IPS DF 6.9 (cell line): ENCODE measurements at regions not wholly inside any gene's neighbourhood (a gene's known extent, or its start where the extent isn't known, plus 50 kb on each side); places are given as distances from the start of the nearest gene placed in this dataset.
"Not testable (repeated sequence)": the region's sequence is repeated elsewhere in the genome, so short reads cannot be mapped to it uniquely, and the experiment has no call there.

Source experiments
- DNase-seq: peaks from one replicate; pipeline ENCODE4 v3.0.0-alpha.2; 2013; ENCODE audit warnings: low read depth, low spot score
- H3K27ac ChIP-seq: one replicate; pipeline ENCODE4 v1.5.1; 2013; ENCODE audit warnings: low read length, control low read depth
- H3K27me3 ChIP-seq: 2 replicates; pipeline ENCODE4 v1.6.1; 2013; ENCODE audit warnings: mild to moderate bottlenecking, low read length; ENCODE audit not compliant: control insufficient read depth, insufficient read depth
- H3K36me3 ChIP-seq: 2 replicates; pipeline ENCODE4 v1.6.1; 2013; ENCODE audit warnings: low read length; ENCODE audit not compliant: control insufficient read depth, insufficient read depth
- H3K4me1 ChIP-seq: 2 replicates; pipeline ENCODE4 v1.6.1; 2013; ENCODE audit warnings: low read length; ENCODE audit not compliant: control insufficient read depth, insufficient read depth
- H3K4me3 ChIP-seq: 2 replicates; pipeline ENCODE4 v1.5.1; 2013; ENCODE audit warnings: mild to moderate bottlenecking, low read length
- H3K9me3 ChIP-seq: 2 replicates; pipeline ENCODE4 v1.6.1; 2013; ENCODE audit warnings: low read length, inconsistent platforms; ENCODE audit not compliant: control insufficient read depth, insufficient read depth
- whole genome bisulfite sequencing: extraction: QIAGEN DNeasy Blood & Tissue Kit; methylation state at CpG from one replicate; pipeline ENCODE4 v1.1.7; 2013; ENCODE audit warnings: mixed read lengths, missing lambda C conversion rate; ENCODE audit not compliant: insufficient read length, insufficient coverage; 5-methylcytosine and 5-hydroxymethylcytosine counted together

DNA sequence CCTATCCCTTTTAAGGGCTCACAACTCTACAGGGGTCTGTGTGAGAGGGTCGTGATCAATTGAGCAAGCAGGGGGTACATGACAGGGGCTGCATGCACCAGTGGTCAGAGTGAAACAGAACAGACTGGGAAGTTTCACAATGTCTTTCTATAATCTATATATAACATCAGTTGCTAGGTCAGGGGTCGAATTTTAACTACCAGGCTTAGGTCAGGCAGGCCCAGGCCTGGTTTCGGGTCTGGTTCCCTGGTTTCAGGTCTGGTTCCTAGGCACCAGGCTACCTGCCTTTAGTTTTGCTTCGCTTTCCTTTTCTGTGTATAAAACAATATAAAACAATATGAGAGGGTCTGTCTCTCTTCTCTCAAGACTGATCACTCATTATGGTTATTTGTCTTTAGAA lies 390.2 kb upstream of the CHORDC1 start:
- H3K4me1 ChIP-seq, H3K27me3 ChIP-seq, H3K9me3 ChIP-seq, H3K27ac ChIP-seq, H3K36me3 ChIP-seq, DNase-seq, H3K4me3 ChIP-seq: not testable (repeated sequence)
- no CpG with 5 or more reads among the region's 4 CpGs for WGBS

- no CpG with 5 or more reads among the region's 1 CpG for WGBS
- no peaks in the 10 kb centered on the region for H3K9me3 ChIP-seq
- no peak overlapping the region for H3K4me3 ChIP-seq
- no peak overlapping the region for H3K27ac ChIP-seq
- no peak for DNase-seq
- no peaks in the 10 kb centered on the region for H3K36me3 ChIP-seq
- no peaks in the 10 kb centered on the region for H3K27me3 ChIP-seq
- H3K4me1 ChIP-seq: no peaks in the 10 kb centered on the region
Observed at GRCh38 chr11:90606721-90607120, 383.9 kb upstream of the CHORDC1 start.

DNA sequence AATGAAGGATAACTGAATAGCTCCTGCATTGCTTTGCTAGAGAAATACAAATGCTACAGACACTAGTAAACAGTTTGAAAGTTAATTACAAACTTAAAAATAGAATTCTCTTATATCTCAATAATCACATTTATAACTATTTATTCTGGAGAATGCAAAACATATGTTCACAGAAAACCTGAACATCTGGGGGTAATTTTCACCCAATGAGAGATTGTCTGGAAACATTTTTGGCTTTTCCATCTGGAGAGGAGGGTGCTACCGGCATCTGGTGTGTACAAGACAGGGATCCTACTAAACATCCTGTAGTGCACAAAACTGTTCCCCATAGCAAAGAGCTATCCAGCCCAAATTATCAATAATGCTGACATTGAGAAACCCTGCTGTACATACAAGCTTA lies 378.4 kb upstream of the CHORDC1 start:
- Histone ChIP-seq H3K27ac (no peak overlapping the region), H3K27me3 (no peaks in the 10 kb centered on the region), H3K36me3 (no peaks in the 10 kb centered on the region), H3K4me3 (no peak overlapping the region), H3K4me1 (no peaks in the 10 kb centered on the region), H3K9me3 (no peaks in the 10 kb centered on the region)
- DNase-seq: no peak
- WGBS: no CpG with 5 or more reads among the region's 1 CpG

- WGBS: no CpG with 5 or more reads among the region's 1 CpG
- Histone ChIP-seq H3K4me1 (no peaks in the 10 kb centered on the region), H3K27ac (no peak overlapping the region), H3K36me3 (no peaks in the 10 kb centered on the region), H3K27me3 (no peaks in the 10 kb centered on the region), H3K9me3 (no peaks in the 10 kb centered on the region), H3K4me3 (no peak overlapping the region)
- no peak for DNase-seq
Observed at GRCh38 chr11:90594658-90595057, 371.8 kb upstream of the CHORDC1 start.

- Histone ChIP-seq H3K27me3 (no peaks in the 10 kb centered on the region), H3K4me3 (no peak overlapping the region), H3K27ac (no peak overlapping the region), H3K4me1 (no peaks in the 10 kb centered on the region), H3K9me3 (no peaks in the 10 kb centered on the region), H3K36me3 (no peaks in the 10 kb centered on the region)
- DNase-seq: no peak
- no CpG with 5 or more reads among the region's 1 CpG for whole genome bisulfite sequencing
Observed at GRCh38 chr11:90593099-90593498, 370.2 kb upstream of the CHORDC1 start.

DNA sequence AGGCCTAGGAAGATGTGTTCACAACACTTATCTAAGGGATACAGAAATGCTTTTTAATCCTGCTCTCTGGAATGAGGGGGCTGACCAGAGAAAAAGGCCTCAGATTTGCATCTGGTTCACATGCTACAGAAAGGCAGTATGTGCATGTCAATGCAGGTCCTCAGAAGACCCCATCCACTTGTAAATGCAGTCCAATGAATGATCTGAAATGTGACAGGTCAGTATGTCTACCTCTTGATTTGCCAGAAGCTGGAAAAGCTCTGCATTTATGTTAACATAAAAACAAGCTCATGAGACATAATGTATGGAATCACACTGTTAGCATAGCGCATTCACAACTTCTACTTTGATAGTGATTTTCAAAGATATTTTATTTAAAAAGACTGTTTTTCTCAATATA lies 367.4 kb upstream of the CHORDC1 start:
- Histone ChIP-seq H3K27me3 (no peaks in the 10 kb centered on the region), H3K4me1 (no peaks in the 10 kb centered on the region), H3K9me3 (no peaks in the 10 kb centered on the region), H3K27ac (no peak overlapping the region), H3K4me3 (no peak overlapping the region), H3K36me3 (no peaks in the 10 kb centered on the region)
- no CpG with 5 or more reads among the region's 1 CpG for WGBS
- no peak for DNase-seq

- Histone ChIP-seq H3K4me3 (no peak overlapping the region), H3K9me3 (no peaks in the 10 kb centered on the region), H3K27ac (no peak overlapping the region), H3K36me3 (no peaks in the 10 kb centered on the region), H3K4me1 (no peaks in the 10 kb centered on the region), H3K27me3 (no peaks in the 10 kb centered on the region)
- no peak for DNase-seq
- no CpG with 5 or more reads among the region's 2 CpGs for WGBS
Observed at GRCh38 chr11:90589735-90590134, 366.9 kb upstream of the CHORDC1 start.

GRCh38 chr11:90587896-90588295 lies 365.0 kb upstream of the CHORDC1 start:
- no peak overlapping the region for H3K27ac ChIP-seq
- no CpG with 5 or more reads among the region's 7 CpGs for WGBS
- DNase-seq: no peak
- H3K9me3 ChIP-seq: no peaks in the 10 kb centered on the region
- no peak overlapping the region for H3K4me3 ChIP-seq
- no peaks in the 10 kb centered on the region for H3K27me3 ChIP-seq
- H3K36me3 ChIP-seq: no peaks in the 10 kb centered on the region
- H3K4me1 ChIP-seq: no peaks in the 10 kb centered on the region

DNA sequence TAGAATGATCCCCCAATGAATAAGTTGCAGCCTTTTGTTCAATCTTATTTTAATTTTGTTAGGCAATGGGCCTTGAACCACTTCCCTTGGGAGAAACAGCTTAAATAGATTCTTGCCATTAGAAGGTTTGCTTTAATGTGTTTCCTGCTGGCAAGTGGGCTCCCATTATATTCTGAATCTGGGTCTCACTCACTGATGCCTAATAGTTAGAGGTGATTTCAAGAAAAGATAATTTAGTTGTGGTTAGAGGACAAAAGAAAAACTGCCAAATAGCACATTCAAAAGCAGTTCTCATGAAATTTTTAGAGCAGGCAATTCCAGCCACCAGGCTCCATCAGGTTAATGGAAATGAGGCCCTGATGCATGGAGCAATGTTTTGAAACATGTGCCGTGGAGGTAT lies 362.6 kb upstream of the CHORDC1 start:
- Histone ChIP-seq H3K27me3 (no peaks in the 10 kb centered on the region), H3K27ac (no peak overlapping the region), H3K4me3 (no peak overlapping the region), H3K4me1 (no peaks in the 10 kb centered on the region), H3K9me3 (no peaks in the 10 kb centered on the region), H3K36me3 (no peaks in the 10 kb centered on the region)
- no peak for DNase-seq
- no CpG with 5 or more reads among the region's 1 CpG for WGBS

DNA sequence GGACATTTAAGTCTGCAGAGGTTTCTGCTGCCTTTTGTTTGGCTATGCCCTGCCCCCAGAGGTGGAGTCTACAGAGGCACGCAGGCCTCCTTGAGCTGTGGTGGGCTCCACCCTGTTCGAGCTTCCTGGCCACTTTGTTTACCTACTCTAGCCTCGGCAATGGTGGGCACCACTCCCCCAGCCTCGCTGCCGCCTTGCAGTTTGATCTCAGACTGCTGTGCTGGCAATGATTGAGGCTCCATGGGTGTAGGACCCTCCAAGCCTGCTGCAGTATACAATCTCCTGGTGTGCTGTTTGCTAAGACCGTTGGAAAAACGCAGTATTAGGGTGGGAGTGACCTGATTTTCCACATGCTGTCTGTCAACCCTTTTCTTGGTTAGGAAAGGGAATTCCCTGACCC lies 360.1 kb upstream of the CHORDC1 start:
- H3K9me3 ChIP-seq, H3K4me3 ChIP-seq, H3K36me3 ChIP-seq, H3K4me1 ChIP-seq, H3K27me3 ChIP-seq, DNase-seq, H3K27ac ChIP-seq: not testable (repeated sequence)
- no CpG with 5 or more reads among the region's 7 CpGs for WGBS

DNA sequence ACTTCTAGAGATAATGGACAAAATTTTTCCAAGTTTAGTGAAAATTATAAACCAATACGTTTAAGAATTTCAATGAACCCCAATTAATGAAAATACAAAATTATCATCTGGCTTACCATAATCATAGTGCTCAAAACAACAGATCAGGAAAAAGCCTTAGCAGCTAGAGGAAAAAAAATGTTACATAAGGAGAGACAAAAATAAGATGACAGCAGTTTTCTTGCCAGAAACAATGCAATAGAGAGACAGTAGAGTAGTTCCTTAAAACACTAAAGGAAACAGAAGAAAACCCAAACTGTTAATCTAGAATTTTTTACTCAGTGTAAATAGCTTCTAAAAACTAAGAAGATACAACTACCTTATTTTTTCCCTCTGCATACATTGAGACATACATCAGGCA lies 341.7 kb upstream of the CHORDC1 start:
- no peaks in the 10 kb centered on the region for H3K36me3 ChIP-seq
- no CpG with 5 or more reads among the region's 1 CpG for WGBS
- H3K4me1 ChIP-seq: no peaks in the 10 kb centered on the region
- no peaks in the 10 kb centered on the region for H3K27me3 ChIP-seq
- no peak for DNase-seq
- no peak overlapping the region for H3K27ac ChIP-seq
- no peaks in the 10 kb centered on the region for H3K9me3 ChIP-seq
- no peak overlapping the region for H3K4me3 ChIP-seq
